Fibroblast of skin of left biceps (primary cell): ENCODE measurements at regions not wholly inside any gene's neighbourhood (a gene's known extent, or its start where the extent isn't known, plus 50 kb on each side); places are given as distances from the start of the nearest gene placed in this dataset.
A peak's percentile ranks its signal among the peaks of the same experiment; 100 is the strongest.
"Not testable (repeated sequence)": the region's sequence is repeated elsewhere in the genome, so short reads cannot be mapped to it uniquely, and the experiment has no call there.

Experiments
- DNase-seq, 2 experiments: peaks; one replicate each; pipeline ENCODE4 v3.0.0-alpha.2; 2013; ENCODE audit warnings: low read depth in 2 of 2

GRCh38 chr3:159866201-159866746 is 122.4 kb upstream of the IL12A start:
- no peak for DNase-seq

GRCh38 chr3:159867372-159867771 is 121.3 kb upstream of the IL12A start:
- no peak for DNase-seq

GRCh38 chr3:159870723-159871122 is 117.9 kb upstream of the IL12A start:
- no peak for DNase-seq

GRCh38 chr3:159872374-159873109 is 116.1 kb upstream of the IL12A start:
- DNase-seq: peak; percentile 89 to 91

- DNase-seq: no peak
Observed at GRCh38 chr3:159875116-159875515, 113.5 kb upstream of the IL12A start.

- no peak for DNase-seq
Observed at GRCh38 chr3:159877924-159878323, 110.7 kb upstream of the IL12A start.

GRCh38 chr3:159879146-159879545 is 109.5 kb upstream of the IL12A start:
- DNase-seq: no peak

GRCh38 chr3:159879598-159879997 is 109.0 kb upstream of the IL12A start:
- no peak for DNase-seq

GRCh38 chr3:159881208-159881607 is 107.4 kb upstream of the IL12A start:
- DNase-seq: no peak

- no peak for DNase-seq
Observed at GRCh38 chr3:159881828-159882309, 106.8 kb upstream of the IL12A start.

GRCh38 chr3:159882367-159882766 is 106.3 kb upstream of the IL12A start:
- DNase-seq: no peak

GRCh38 chr3:159882790-159883779 is 105.5 kb upstream of the IL12A start:
- DNase-seq: peak; percentile 56 to 62

- no peak for DNase-seq
Observed at GRCh38 chr3:159884661-159885402, 103.8 kb upstream of the IL12A start.

GRCh38 chr3:159886050-159886449 is 102.6 kb upstream of the IL12A start:
- no peak for DNase-seq

GRCh38 chr3:159886530-159886929 is 102.1 kb upstream of the IL12A start:
- not testable (repeated sequence) for DNase-seq

- no peak for DNase-seq
Observed at GRCh38 chr3:159887168-159887567, 101.5 kb upstream of the IL12A start.

GRCh38 chr3:159887911-159888310 is 100.7 kb upstream of the IL12A start:
- no peak for DNase-seq

- no peak for DNase-seq
Observed at GRCh38 chr3:159892171-159892795, 96.4 kb upstream of the IL12A start.

GRCh38 chr3:159892801-159893200 is 95.8 kb upstream of the IL12A start:
- DNase-seq: no peak

GRCh38 chr3:159894386-159894785 is 94.2 kb upstream of the IL12A start:
- no peak for DNase-seq

GRCh38 chr3:159895430-159895829 is 93.2 kb upstream of the IL12A start:
- no peak for DNase-seq
